Endothelial cell of umbilical vein (primary cell): ENCODE measurements at regions not wholly inside any gene's neighbourhood (a gene's known extent, or its start where the extent isn't known, plus 50 kb on each side); places are given as distances from the start of the nearest gene placed in this dataset.

Source experiments
- EZH2 ChIP-seq: IDR thresholded peaks from 2 replicates; pipeline ENCODE4 v1.6.1; 2012; ENCODE audit warnings: borderline replicate concordance, low read depth, mild to moderate bottlenecking, moderate library complexity, low read length, inconsistent platforms; ENCODE audit not compliant: severe bottlenecking
- FOS ChIP-seq: IDR thresholded peaks from 2 replicates; pipeline ENCODE4 v1.6.1; 2011; ENCODE audit warnings: mild to moderate bottlenecking, low read length, moderate library complexity, borderline replicate concordance; ENCODE audit not compliant: insufficient read depth
- JUN ChIP-seq: IDR thresholded peaks from 2 replicates; pipeline ENCODE4 v1.6.1; 2011; ENCODE audit warnings: borderline replicate concordance, low read depth; ENCODE audit not compliant: insufficient read length, insufficient read depth
- MYC ChIP-seq: IDR thresholded peaks from one replicate; pipeline ENCODE4 v1.6.1; 2011; ENCODE audit warnings: mild to moderate bottlenecking, low read depth, low read length
- POLR2A ChIP-seq: IDR thresholded peaks from 2 replicates; pipeline ENCODE4 v1.6.1; 2012; ENCODE audit warnings: low read depth, mild to moderate bottlenecking, control low read depth, low read length
- POLR2AphosphoS5 ChIP-seq: IDR thresholded peaks from 2 replicates; pipeline ENCODE4 v1.6.1; 2012; ENCODE audit warnings: low read depth, mild to moderate bottlenecking, control low read depth, low read length, moderate library complexity; ENCODE audit not compliant: insufficient read depth
- TF ChIP-seq, protein P1 (sequence below), 2 donors: IDR thresholded peaks; 1 replicate in 1 of 2; 2 replicates in 1 of 2; pipeline ENCODE4 v1.5.1; 2011; ENCODE audit warnings: low read length in 2 of 2, mild to moderate bottlenecking in 2 of 2, moderate library complexity in 2 of 2, control low read depth in 1 of 2, inconsistent platforms in 1 of 2, low read depth in 1 of 2; ENCODE audit not compliant: insufficient read depth in 1 of 2; ENCODE audit errors: extremely low read depth in 1 of 2
- TF ChIP-seq, protein P2 (sequence below): IDR thresholded peaks from 2 replicates; pipeline ENCODE4 v1.6.1; 2011; ENCODE audit not compliant: insufficient read depth, insufficient read length

GRCh38 chr10:65133652-65134051, 1612.5 kb downstream of the REEP3 start:
- TF ChIP-seq EZH2 (no peak), MYC (no peak), JUN (no peak), POLR2A (no peak), POLR2AphosphoS5 (no peak), FOS (no peak)
- TF ChIP-seq, protein P1, sequence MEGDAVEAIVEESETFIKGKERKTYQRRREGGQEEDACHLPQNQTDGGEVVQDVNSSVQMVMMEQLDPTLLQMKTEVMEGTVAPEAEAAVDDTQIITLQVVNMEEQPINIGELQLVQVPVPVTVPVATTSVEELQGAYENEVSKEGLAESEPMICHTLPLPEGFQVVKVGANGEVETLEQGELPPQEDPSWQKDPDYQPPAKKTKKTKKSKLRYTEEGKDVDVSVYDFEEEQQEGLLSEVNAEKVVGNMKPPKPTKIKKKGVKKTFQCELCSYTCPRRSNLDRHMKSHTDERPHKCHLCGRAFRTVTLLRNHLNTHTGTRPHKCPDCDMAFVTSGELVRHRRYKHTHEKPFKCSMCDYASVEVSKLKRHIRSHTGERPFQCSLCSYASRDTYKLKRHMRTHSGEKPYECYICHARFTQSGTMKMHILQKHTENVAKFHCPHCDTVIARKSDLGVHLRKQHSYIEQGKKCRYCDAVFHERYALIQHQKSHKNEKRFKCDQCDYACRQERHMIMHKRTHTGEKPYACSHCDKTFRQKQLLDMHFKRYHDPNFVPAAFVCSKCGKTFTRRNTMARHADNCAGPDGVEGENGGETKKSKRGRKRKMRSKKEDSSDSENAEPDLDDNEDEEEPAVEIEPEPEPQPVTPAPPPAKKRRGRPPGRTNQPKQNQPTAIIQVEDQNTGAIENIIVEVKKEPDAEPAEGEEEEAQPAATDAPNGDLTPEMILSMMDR (IDR thresholded peaks at IDR 0.05; ENCODE audit: extremely low read depth in 1 of 2, insufficient read depth in 1 of 2, low read depth in 1 of 2, low read length in 2 of 2): no peak
- TF ChIP-seq, protein P2, sequence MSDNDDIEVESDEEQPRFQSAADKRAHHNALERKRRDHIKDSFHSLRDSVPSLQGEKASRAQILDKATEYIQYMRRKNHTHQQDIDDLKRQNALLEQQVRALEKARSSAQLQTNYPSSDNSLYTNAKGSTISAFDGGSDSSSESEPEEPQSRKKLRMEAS: no peak
